Epithelial cell of proximal tubule (primary cell): ENCODE measurements at regions not wholly inside any gene's neighbourhood (a gene's known extent, or its start where the extent isn't known, plus 50 kb on each side); places are given as distances from the start of the nearest gene placed in this dataset.
"Not testable (repeated sequence)": the region's sequence is repeated elsewhere in the genome, so short reads cannot be mapped to it uniquely, and the experiment has no call there.

Experiments
- DNase-seq: peaks from one replicate; pipeline ENCODE4 v3.0.0-alpha.2; 2011; ENCODE audit warnings: low read depth
- H3K4me3 ChIP-seq: 2 replicates; pipeline ENCODE4 v1.5.1; 2011; ENCODE audit warnings: low read depth, mild to moderate bottlenecking, low read length
- CTCF ChIP-seq: conservative IDR thresholded peaks from 2 replicates; pipeline ENCODE4 v1.5.1; 2012; ENCODE audit warnings: low read depth, mild to moderate bottlenecking, low read length

- DNase-seq: no peak
- no peak overlapping the region for H3K4me3 ChIP-seq
- no peak for TF ChIP-seq CTCF
These were observed 95.7 kb upstream of the DRD5 start for GRCh38 chr4:9685692-9686091.

- not testable (repeated sequence) for DNase-seq
- peak overlapping the region; percentile 67 for H3K4me3 ChIP-seq
These were observed 90.7 kb upstream of the DRD5 start for GRCh38 chr4:9690636-9691237.

- peak; percentile 25 for DNase-seq
- peak overlapping the region; percentile 67 for H3K4me3 ChIP-seq
These were observed 90.0 kb upstream of the DRD5 start for GRCh38 chr4:9691238-9692065.

GRCh38 chr4:9692791-9693491, 88.5 kb upstream of the DRD5 start:
- H3K4me3 ChIP-seq, DNase-seq: not testable (repeated sequence)

More at GRCh38 chr4:9691238-9692065, 90.0 kb upstream of the DRD5 start:
- TF ChIP-seq CTCF: no peak

- DNase-seq, H3K4me3 ChIP-seq: not testable (repeated sequence)
These were observed 87.0 kb upstream of the DRD5 start for GRCh38 chr4:9694403-9694802.

- not testable (repeated sequence) for DNase-seq, H3K4me3 ChIP-seq
- peak; percentile 42 for TF ChIP-seq CTCF
These were observed 85.4 kb upstream of the DRD5 start for GRCh38 chr4:9695994-9696393.

- not testable (repeated sequence) for DNase-seq, H3K4me3 ChIP-seq
These were observed 84.9 kb upstream of the DRD5 start for GRCh38 chr4:9696561-9696960.

- not testable (repeated sequence) for H3K4me3 ChIP-seq, DNase-seq
These were observed 79.4 kb upstream of the DRD5 start for GRCh38 chr4:9702019-9702418.

- not testable (repeated sequence) for DNase-seq
These were observed 78.7 kb upstream of the DRD5 start for GRCh38 chr4:9702696-9703095.

GRCh38 chr4:9703391-9703790, 78.0 kb upstream of the DRD5 start:
- DNase-seq: peak; percentile 7
- no peak overlapping the region for H3K4me3 ChIP-seq
- TF ChIP-seq CTCF: peak; percentile 73

More at GRCh38 chr4:9702696-9703095, 78.7 kb upstream of the DRD5 start:
- H3K4me3 ChIP-seq: not testable (repeated sequence)

GRCh38 chr4:9704126-9704525, 77.3 kb upstream of the DRD5 start:
- not testable (repeated sequence) for DNase-seq, H3K4me3 ChIP-seq
